Adrenal gland (tissue), 9 donors: ENCODE measurements at regions not wholly inside any gene's neighbourhood (a gene's known extent, or its start where the extent isn't known, plus 50 kb on each side); places are given as distances from the start of the nearest gene placed in this dataset.
A peak's percentile ranks its signal among the peaks of the same experiment; 100 is the strongest.

ENCODE experiments used
- DNase-seq, 7 donors: peaks; one replicate each; pipeline ENCODE4 v3.0.0-alpha.2; 2019 to 2020
- H3K27ac ChIP-seq, 5 donors: fragments of 200-600 bp; sonication (generic) in 4 of 5; 1 replicate in 3 of 5; 2 replicates in 2 of 5; pipeline versions ENCODE4 v1.5.1 to v1.8.0; 2016 to 2020; ENCODE audit warnings: mild to moderate bottlenecking in 1 of 5
- H3K27me3 ChIP-seq: fragments of 200-600 bp; 2 replicates; pipeline ENCODE4 v1.8.0; 2021
- H3K36me3 ChIP-seq, 2 donors: fragments of 200-600 bp; replicated peaks in 1 of 2; 1 replicate in 1 of 2; 2 replicates in 1 of 2; pipeline versions ENCODE4 v1.5.1 to v1.8.0; 2018 to 2022
- H3K4me1 ChIP-seq, 2 donors: fragments of 200-600 bp; replicated peaks in 1 of 2; 1 replicate in 1 of 2; 2 replicates in 1 of 2; pipeline versions ENCODE4 v1.5.1 to v1.8.0; 2018 to 2021
- H3K4me3 ChIP-seq, 4 donors: fragments of 200-600 bp; sonication (generic) in 3 of 4; one replicate each; pipeline ENCODE4 v1.5.1; 2016 to 2018
- H3K9me3 ChIP-seq, 3 donors: fragments of 200-600 bp; sonication (generic) in 1 of 3; replicated peaks in 1 of 3; 1 replicate in 2 of 3; 2 replicates in 1 of 3; pipeline versions ENCODE4 v1.5.1 to v1.8.0; 2016 to 2021
- POLR2A ChIP-seq, 2 donors: fragments of 450-650 bp; IDR thresholded peaks; one replicate each; pipeline ENCODE4 v1.6.1; 2017; ENCODE audit warnings: antibody characterized with exemption in 2 of 2, mild to moderate bottlenecking in 2 of 2, moderate library complexity in 1 of 2
- WGBS, 4 donors: extraction: QIAGEN DNeasy Blood & Tissue Kit in 2 of 4; methylation state at CpG; one replicate each; pipeline versions ENCODE4 v1.1.5 to v1.1.7; 2013 to 2017; 5-methylcytosine and 5-hydroxymethylcytosine counted together
- intact Hi-C, 2 donors: fragments of 100-400 bp; cut with DNase I; formaldehyde crosslinking; loops; one replicate each; pipeline versions ENCODE4 v1.14.1 to v1.15.0; 2022 to 2023
- TF ChIP-seq, protein P1 (sequence below), 6 experiments: fragments of 450-650 bp in 4 of 6; fragments of 200-600 bp in 2 of 6; sonication (generic) in 1 of 6; IDR thresholded peaks; 1 replicate in 5 of 6; 2 replicates in 1 of 6; pipeline versions ENCODE4 v1.5.1 to v1.8.0; 2016 to 2021; ENCODE audit warnings: antibody characterized with exemption in 6 of 6, mild to moderate bottlenecking in 2 of 6, moderate library complexity in 1 of 6
- donor health status: healthy with polysubstance abuse.
- donor health status: Bipolar disorder and iron deficiency.
- donor health status: DM: yes; HTN: yes; CAD: no.
- donor health status: DM: no; HTN: no; CAD: no.
- donor health status: DM: no; HTN: no; CAD: no.

- no peaks in the 10 kb centered on the region for H3K36me3 ChIP-seq
- DNase-seq, result peak in 4 of 7 donors; percentile 29 to 55 (median 40)
- WGBS, 4 donors, result 36 to 63% (median 46%) methylated on average over 1 of the region's 1 CpG
- intact Hi-C loops, result no loop called here
- TF ChIP-seq, protein P1, sequence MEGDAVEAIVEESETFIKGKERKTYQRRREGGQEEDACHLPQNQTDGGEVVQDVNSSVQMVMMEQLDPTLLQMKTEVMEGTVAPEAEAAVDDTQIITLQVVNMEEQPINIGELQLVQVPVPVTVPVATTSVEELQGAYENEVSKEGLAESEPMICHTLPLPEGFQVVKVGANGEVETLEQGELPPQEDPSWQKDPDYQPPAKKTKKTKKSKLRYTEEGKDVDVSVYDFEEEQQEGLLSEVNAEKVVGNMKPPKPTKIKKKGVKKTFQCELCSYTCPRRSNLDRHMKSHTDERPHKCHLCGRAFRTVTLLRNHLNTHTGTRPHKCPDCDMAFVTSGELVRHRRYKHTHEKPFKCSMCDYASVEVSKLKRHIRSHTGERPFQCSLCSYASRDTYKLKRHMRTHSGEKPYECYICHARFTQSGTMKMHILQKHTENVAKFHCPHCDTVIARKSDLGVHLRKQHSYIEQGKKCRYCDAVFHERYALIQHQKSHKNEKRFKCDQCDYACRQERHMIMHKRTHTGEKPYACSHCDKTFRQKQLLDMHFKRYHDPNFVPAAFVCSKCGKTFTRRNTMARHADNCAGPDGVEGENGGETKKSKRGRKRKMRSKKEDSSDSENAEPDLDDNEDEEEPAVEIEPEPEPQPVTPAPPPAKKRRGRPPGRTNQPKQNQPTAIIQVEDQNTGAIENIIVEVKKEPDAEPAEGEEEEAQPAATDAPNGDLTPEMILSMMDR (IDR thresholded peaks at IDR 0.05), result no peak
- TF ChIP-seq POLR2A (IDR thresholded peaks at IDR 0.05), result no peak
- no peak overlapping the region for H3K27ac ChIP-seq
- H3K4me3 ChIP-seq, result no peak overlapping the region
- no peaks in the 10 kb centered on the region for H3K9me3 ChIP-seq
- no peaks in the 10 kb centered on the region for H3K4me1 ChIP-seq
- no peaks in the 10 kb centered on the region for H3K27me3 ChIP-seq
These were observed 72.7 kb upstream of the MBOAT2 start for GRCh38 chr2:9076210-9076609.

DNA sequence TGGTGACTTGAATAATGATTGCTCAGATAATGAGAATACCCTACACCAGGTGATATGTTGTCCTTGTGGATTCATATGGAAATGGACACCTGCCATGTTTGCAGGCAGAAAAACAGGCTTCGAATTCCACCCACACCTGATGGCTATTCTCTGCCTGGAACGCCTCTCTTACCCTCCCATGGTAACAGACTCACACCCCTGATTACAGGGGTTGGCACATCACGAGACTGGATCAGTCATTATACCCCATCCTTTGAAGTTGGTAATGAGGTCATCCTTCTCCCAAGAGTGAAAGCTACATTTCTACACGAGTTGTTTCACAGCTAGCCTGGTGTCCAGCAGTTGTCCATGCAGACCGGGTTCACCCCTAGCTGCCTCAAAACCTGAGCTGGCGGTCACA lies 71.4 kb upstream of the MBOAT2 start:
- Histone ChIP-seq H3K9me3 (no peaks in the 10 kb centered on the region), H3K27me3 (no peaks in the 10 kb centered on the region), H3K4me1 (no peaks in the 10 kb centered on the region), H3K27ac (no peak overlapping the region), H3K4me3 (no peak overlapping the region), H3K36me3 (no peaks in the 10 kb centered on the region)
- no peak for DNase-seq
- intact Hi-C loops, result no loop called here
- WGBS, 4 donors, result 79 to 88% (median 86%) methylated on average over 4 to 6 of the region's 6 CpGs
- no peak for TF ChIP-seq POLR2A (IDR thresholded peaks at IDR 0.05)
- TF ChIP-seq, protein P1 (IDR thresholded peaks at IDR 0.05), result no peak

GRCh38 chr2:9071584-9072124 lies 68.2 kb upstream of the MBOAT2 start:
- TF ChIP-seq, protein P1 (IDR thresholded peaks at IDR 0.05), result no peak
- TF ChIP-seq POLR2A (IDR thresholded peaks at IDR 0.05), result no peak
- H3K4me1 ChIP-seq, result no peaks in the 10 kb centered on the region
- intact Hi-C loops, result no loop called here
- H3K27ac ChIP-seq, result no peak overlapping the region
- WGBS, 4 donors, result 84 to 91% (median 87%) methylated on average over 6 of the region's 6 CpGs
- no peaks in the 10 kb centered on the region for H3K9me3 ChIP-seq
- no peak overlapping the region for H3K4me3 ChIP-seq
- no peaks in the 10 kb centered on the region for H3K27me3 ChIP-seq
- no peaks in the 10 kb centered on the region for H3K36me3 ChIP-seq
- no peak for DNase-seq

DNA sequence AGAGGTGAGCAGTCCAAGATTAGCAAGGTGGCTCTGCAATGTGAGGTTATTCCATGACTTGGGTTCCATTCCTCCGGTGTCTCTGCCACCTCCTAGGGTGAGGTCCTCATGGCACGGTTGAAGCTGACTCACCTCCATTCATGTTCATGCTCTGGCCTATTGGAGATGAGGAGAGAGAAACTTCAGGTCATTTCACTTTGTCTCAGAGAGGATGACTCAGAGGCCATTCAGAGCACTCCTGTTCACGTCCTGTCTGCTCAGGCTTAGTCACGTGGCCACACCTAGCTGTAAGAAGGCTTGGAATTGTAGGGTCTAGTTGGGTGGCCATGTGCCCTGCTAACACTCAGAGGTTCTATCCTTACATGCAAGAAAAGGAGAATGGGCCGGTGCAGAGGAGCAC lies 67.5 kb upstream of the MBOAT2 start:
- WGBS, 4 donors, result 57 to 66% (median 61%) methylated on average over 5 of the region's 5 CpGs
- H3K4me3 ChIP-seq, result no peak overlapping the region

More for the DNA sequence above, 67.5 kb upstream of the MBOAT2 start:
- TF ChIP-seq POLR2A (IDR thresholded peaks at IDR 0.05), result no peak
- TF ChIP-seq, protein P1 (IDR thresholded peaks at IDR 0.05), result no peak
- Histone ChIP-seq H3K27ac (no peak overlapping the region), H3K9me3 (peaks cover 0 to 4% (median 0%) of the 10 kb centered on the region in 3 donors), H3K27me3 (no peaks in the 10 kb centered on the region), H3K4me1 (no peaks in the 10 kb centered on the region), H3K36me3 (no peaks in the 10 kb centered on the region)
- intact Hi-C loops, result no loop called here
- no peak for DNase-seq
